Adrenal gland (tissue), 9 donors: ENCODE measurements at regions not wholly inside any gene's neighbourhood (a gene's known extent, or its start where the extent isn't known, plus 50 kb on each side); places are given as distances from the start of the nearest gene placed in this dataset.

ENCODE experiments used
- DNase-seq, 7 donors: peaks; one replicate each; pipeline ENCODE4 v3.0.0-alpha.2; 2019 to 2020
- H3K27ac ChIP-seq, 5 donors: fragments of 200-600 bp; sonication (generic) in 4 of 5; 1 replicate in 3 of 5; 2 replicates in 2 of 5; pipeline versions ENCODE4 v1.5.1 to v1.8.0; 2016 to 2020; ENCODE audit warnings: mild to moderate bottlenecking in 1 of 5
- H3K27me3 ChIP-seq: fragments of 200-600 bp; 2 replicates; pipeline ENCODE4 v1.8.0; 2021
- H3K36me3 ChIP-seq, 2 donors: fragments of 200-600 bp; replicated peaks in 1 of 2; 1 replicate in 1 of 2; 2 replicates in 1 of 2; pipeline versions ENCODE4 v1.5.1 to v1.8.0; 2018 to 2022
- H3K4me1 ChIP-seq, 2 donors: fragments of 200-600 bp; replicated peaks in 1 of 2; 1 replicate in 1 of 2; 2 replicates in 1 of 2; pipeline versions ENCODE4 v1.5.1 to v1.8.0; 2018 to 2021
- H3K4me3 ChIP-seq, 4 donors: fragments of 200-600 bp; sonication (generic) in 3 of 4; one replicate each; pipeline ENCODE4 v1.5.1; 2016 to 2018
- H3K9me3 ChIP-seq, 3 donors: fragments of 200-600 bp; sonication (generic) in 1 of 3; replicated peaks in 1 of 3; 1 replicate in 2 of 3; 2 replicates in 1 of 3; pipeline versions ENCODE4 v1.5.1 to v1.8.0; 2016 to 2021
- CTCF ChIP-seq, 6 experiments: fragments of 450-650 bp in 4 of 6; fragments of 200-600 bp in 2 of 6; sonication (generic) in 1 of 6; IDR thresholded peaks; 1 replicate in 5 of 6; 2 replicates in 1 of 6; pipeline versions ENCODE4 v1.5.1 to v1.8.0; 2016 to 2021; ENCODE audit warnings: antibody characterized with exemption in 6 of 6, mild to moderate bottlenecking in 2 of 6, moderate library complexity in 1 of 6
- POLR2A ChIP-seq, 2 donors: fragments of 450-650 bp; IDR thresholded peaks; one replicate each; pipeline ENCODE4 v1.6.1; 2017; ENCODE audit warnings: antibody characterized with exemption in 2 of 2, mild to moderate bottlenecking in 2 of 2, moderate library complexity in 1 of 2
- WGBS, 4 donors: extraction: QIAGEN DNeasy Blood & Tissue Kit in 2 of 4; methylation state at CpG; one replicate each; pipeline versions ENCODE4 v1.1.5 to v1.1.7; 2013 to 2017; 5-methylcytosine and 5-hydroxymethylcytosine counted together
- intact Hi-C, 2 donors: fragments of 100-400 bp; cut with DNase I; formaldehyde crosslinking; loops; one replicate each; pipeline versions ENCODE4 v1.14.1 to v1.15.0; 2022 to 2023
- donor health status: healthy with polysubstance abuse.
- donor health status: Bipolar disorder and iron deficiency.
- donor health status: DM: yes; HTN: yes; CAD: no.
- donor health status: DM: no; HTN: no; CAD: no.
- donor health status: DM: no; HTN: no; CAD: no.

DNA sequence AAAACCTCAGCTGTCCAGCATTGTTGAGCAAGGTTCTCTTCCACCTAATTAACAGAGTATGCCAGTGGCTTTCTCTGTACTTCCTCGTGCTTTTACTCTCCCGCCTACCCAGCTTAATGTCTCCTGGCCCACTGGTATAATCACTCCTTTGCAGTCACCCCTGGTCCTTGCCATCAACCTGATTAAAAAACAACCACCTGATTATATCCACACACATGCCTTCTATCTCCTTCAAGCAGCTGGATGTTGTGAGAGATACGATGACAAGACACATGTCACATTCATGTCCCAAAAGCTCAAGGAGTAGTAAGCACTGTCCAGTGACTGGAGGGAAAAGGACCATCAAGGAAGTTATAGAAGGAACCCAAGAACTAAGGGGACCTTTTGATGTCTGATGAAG lies 241.3 kb upstream of the GRIP1 start:
- DNase-seq: no peak
- Histone ChIP-seq H3K36me3 (no peaks in the 10 kb centered on the region), H3K4me1 (no peaks in the 10 kb centered on the region), H3K27ac (no peak overlapping the region), H3K27me3 (no peaks in the 10 kb centered on the region), H3K9me3 (no peaks in the 10 kb centered on the region), H3K4me3 (no peak overlapping the region)
- WGBS, 4 donors: 92 to 97% (median 92%) methylated on average over 3 of the region's 3 CpGs
- intact Hi-C loops: no loop called here
- TF ChIP-seq POLR2A (IDR thresholded peaks at IDR 0.05) (no peak), CTCF (IDR thresholded peaks at IDR 0.05) (no peak)

DNA sequence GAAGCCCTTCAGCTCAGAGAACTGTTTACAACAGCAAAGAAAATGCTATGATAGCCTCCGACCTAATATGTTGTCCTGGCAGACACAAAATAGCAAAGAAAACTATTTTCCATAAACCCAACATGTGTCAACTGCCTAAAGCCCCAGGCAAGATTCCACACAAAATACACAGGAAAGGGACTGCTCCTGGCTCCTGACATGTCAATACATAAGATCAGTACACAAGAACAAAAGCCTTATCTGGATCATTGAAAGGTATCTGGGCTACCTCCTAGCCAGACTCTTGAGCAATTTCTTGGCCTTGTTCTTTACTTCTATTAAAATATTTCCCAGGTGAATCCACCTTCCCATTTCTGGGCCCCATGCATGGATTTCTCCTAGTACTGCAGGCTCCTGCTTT lies 242.3 kb upstream of the GRIP1 start:
- no peak overlapping the region for H3K27ac ChIP-seq
- H3K9me3 ChIP-seq: no peaks in the 10 kb centered on the region
- DNase-seq: no peak
- H3K4me3 ChIP-seq: no peak overlapping the region
- no peaks in the 10 kb centered on the region for H3K36me3 ChIP-seq
- no peaks in the 10 kb centered on the region for H3K4me1 ChIP-seq
- TF ChIP-seq CTCF (IDR thresholded peaks at IDR 0.05) (no peak), POLR2A (IDR thresholded peaks at IDR 0.05) (no peak)
- no peaks in the 10 kb centered on the region for H3K27me3 ChIP-seq
- 63 to 77% (median 76%) methylated on average over 1 of the region's 1 CpG for WGBS, 4 donors
- intact Hi-C loops: no loop called here

GRCh38 chr12:66925083-66925482 lies 246.2 kb upstream of the GRIP1 start:
- DNase-seq: no peak
- TF ChIP-seq CTCF (IDR thresholded peaks at IDR 0.05): no peak
- TF ChIP-seq POLR2A (IDR thresholded peaks at IDR 0.05): no peak
- 66 to 78% (median 74%) methylated on average over 2 of the region's 2 CpGs for WGBS, 4 donors
- H3K4me3 ChIP-seq: no peak overlapping the region
- H3K9me3 ChIP-seq: no peaks in the 10 kb centered on the region
- no peaks in the 10 kb centered on the region for H3K36me3 ChIP-seq
- H3K27ac ChIP-seq: no peak overlapping the region
- intact Hi-C loops: no loop called here
- H3K27me3 ChIP-seq: no peaks in the 10 kb centered on the region
- H3K4me1 ChIP-seq: no peaks in the 10 kb centered on the region

- DNase-seq: no peak
- Histone ChIP-seq H3K36me3 (no peaks in the 10 kb centered on the region), H3K4me3 (no peak overlapping the region), H3K27me3 (no peaks in the 10 kb centered on the region), H3K27ac (no peak overlapping the region), H3K4me1 (no peaks in the 10 kb centered on the region), H3K9me3 (no peaks in the 10 kb centered on the region)
- TF ChIP-seq POLR2A (IDR thresholded peaks at IDR 0.05) (no peak), CTCF (IDR thresholded peaks at IDR 0.05) (no peak)
- intact Hi-C loops: no loop called here
Measured at GRCh38 chr12:66929121-66929520, 250.2 kb upstream of the GRIP1 start.
